Astrocyte (in vitro differentiated cells and primary cell): ENCODE measurements at regions not wholly inside any gene's neighbourhood (a gene's known extent, or its start where the extent isn't known, plus 50 kb on each side); places are given as distances from the start of the nearest gene placed in this dataset.

ENCODE experiments used
- EZH2 ChIP-seq: IDR thresholded peaks from 2 replicates; pipeline ENCODE4 v1.6.1; 2012; ENCODE audit warnings: mild to moderate bottlenecking, low read length, inconsistent platforms; ENCODE audit not compliant: insufficient read depth
- TF ChIP-seq, protein P1 (sequence below): IDR thresholded peaks from 2 replicates; pipeline ENCODE4 v1.5.1; 2011; ENCODE audit warnings: low read depth, mild to moderate bottlenecking, inconsistent platforms, low read length, moderate library complexity; ENCODE audit not compliant: insufficient read depth

DNA sequence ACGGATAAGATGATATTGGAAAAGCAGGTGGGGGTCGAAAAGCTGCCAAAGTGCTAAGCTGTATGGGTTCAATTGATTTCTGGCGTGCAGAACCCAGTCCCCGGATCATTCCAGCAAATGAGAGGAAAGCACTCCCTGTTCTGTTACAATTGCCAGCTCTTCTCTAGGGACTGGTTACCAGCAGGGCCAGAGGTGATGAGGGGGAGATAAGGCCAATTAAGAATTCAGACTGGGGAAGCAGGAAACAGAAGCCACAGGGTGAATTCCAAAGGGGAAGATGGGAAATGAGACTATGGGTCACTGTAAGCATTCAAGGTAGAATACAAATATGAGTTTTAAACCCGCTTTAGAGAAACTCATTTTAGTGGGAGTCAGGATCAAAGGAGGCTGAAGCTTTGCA is 349.4 kb upstream of the MAP3K7 start:
- TF ChIP-seq EZH2 = no peak
- TF ChIP-seq, protein P1, sequence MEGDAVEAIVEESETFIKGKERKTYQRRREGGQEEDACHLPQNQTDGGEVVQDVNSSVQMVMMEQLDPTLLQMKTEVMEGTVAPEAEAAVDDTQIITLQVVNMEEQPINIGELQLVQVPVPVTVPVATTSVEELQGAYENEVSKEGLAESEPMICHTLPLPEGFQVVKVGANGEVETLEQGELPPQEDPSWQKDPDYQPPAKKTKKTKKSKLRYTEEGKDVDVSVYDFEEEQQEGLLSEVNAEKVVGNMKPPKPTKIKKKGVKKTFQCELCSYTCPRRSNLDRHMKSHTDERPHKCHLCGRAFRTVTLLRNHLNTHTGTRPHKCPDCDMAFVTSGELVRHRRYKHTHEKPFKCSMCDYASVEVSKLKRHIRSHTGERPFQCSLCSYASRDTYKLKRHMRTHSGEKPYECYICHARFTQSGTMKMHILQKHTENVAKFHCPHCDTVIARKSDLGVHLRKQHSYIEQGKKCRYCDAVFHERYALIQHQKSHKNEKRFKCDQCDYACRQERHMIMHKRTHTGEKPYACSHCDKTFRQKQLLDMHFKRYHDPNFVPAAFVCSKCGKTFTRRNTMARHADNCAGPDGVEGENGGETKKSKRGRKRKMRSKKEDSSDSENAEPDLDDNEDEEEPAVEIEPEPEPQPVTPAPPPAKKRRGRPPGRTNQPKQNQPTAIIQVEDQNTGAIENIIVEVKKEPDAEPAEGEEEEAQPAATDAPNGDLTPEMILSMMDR = no peak
